ENCODE measurements at regions not wholly inside any gene's neighbourhood (a gene's known extent, or its start where the extent isn't known, plus 50 kb on each side); places are given as distances from the start of the nearest gene placed in this dataset.

DNA sequence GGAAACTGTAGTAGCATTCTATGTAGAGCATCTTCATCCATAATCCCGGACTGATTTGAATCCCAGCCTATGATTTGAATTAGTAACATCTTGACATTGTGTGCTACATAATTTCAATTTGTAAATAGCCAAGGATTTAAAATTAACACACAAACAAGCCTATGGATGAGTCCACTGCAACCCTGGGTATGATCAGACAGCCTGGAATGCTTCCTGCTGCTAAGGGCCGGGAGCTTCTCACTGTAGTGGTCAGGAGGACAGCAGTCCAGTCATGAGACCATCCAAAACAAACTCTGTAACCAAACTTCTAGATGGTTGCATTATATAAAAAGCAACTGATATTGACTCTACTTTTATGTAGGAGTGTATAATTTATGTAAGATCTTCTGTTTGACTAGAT lies 539.3 kb downstream of the MTRR start:
- DNase-seq (ENCODE audit: low spot score in 2 of 2) (no peak), ATAC-seq (replicated peaks; ENCODE audit: extremely low read depth, poor library complexity, severe bottlenecking) (no peak)
- Mint-ChIP-seq H3K27me3 (no peaks in the 10 kb centered on the region), H3K4me3 (no peak overlapping the region), H3K4me1 (no peaks in the 10 kb centered on the region), H3K9me3 (peaks cover 4% of the 10 kb centered on the region), H3K27ac (ENCODE audit: low read depth) (no peak overlapping the region), H3K36me3 (ENCODE audit: insufficient read depth) (no peaks in the 10 kb centered on the region)

DNA sequence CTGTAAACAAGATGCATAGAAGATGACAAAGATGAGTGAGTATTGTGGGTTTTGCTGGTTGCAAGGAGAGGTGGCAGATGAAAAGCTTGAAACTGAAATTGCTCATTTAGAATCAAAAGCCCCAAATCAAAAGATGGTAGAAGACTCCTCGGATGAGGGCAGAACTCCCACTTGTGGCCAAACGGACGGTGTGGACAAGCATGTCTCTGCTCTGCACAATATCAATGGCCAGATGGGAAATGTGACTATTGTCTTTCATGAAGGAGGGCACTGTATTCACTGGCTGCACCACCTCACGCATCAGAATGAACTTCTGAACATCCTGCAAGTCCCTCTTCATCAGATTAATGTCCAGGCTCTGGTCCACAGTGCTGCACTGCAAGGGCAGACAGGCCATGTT lies 541.7 kb downstream of the MTRR start:
- Mint-ChIP-seq H3K27me3 (no peaks in the 10 kb centered on the region), H3K9me3 (peaks cover 18% of the 10 kb centered on the region), H3K4me3 (no peak overlapping the region), H3K27ac (ENCODE audit: low read depth) (no peak overlapping the region), H3K36me3 (ENCODE audit: insufficient read depth) (no peaks in the 10 kb centered on the region), H3K4me1 (no peaks in the 10 kb centered on the region)
- no peak for ATAC-seq (replicated peaks; ENCODE audit: extremely low read depth, poor library complexity, severe bottlenecking)
- DNase-seq (ENCODE audit: low spot score in 2 of 2), result no peak

DNA sequence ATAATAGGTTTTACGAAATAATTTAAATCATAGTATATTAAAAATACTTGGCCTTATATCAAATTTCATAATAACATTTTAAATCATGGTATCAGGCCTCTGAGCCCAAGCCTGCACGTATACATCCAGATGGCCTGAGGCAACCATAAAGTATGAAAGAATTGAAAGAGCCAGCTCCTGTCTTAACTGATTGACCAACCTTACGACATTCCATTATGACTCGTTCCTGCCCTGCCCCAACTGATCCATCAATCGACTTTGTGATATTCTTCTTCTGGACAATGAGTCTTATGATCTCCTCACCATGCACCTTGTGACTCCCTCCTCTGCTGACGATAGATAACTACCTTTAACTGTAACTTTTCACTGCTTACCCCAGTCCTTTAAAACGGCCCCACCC lies 545.0 kb downstream of the MTRR start:
- H3K9me3 Mint-ChIP-seq, result peaks cover 25% of the 10 kb centered on the region
- H3K4me3 Mint-ChIP-seq, result no peak overlapping the region
- no peaks in the 10 kb centered on the region for H3K36me3 Mint-ChIP-seq (ENCODE audit: insufficient read depth)
- H3K4me1 Mint-ChIP-seq, result no peaks in the 10 kb centered on the region
- ATAC-seq (replicated peaks; ENCODE audit: extremely low read depth, poor library complexity, severe bottlenecking) (no peak), DNase-seq (ENCODE audit: low spot score in 2 of 2) (no peak)
- H3K27me3 Mint-ChIP-seq, result no peaks in the 10 kb centered on the region
- no peak overlapping the region for H3K27ac Mint-ChIP-seq (ENCODE audit: low read depth)

DNA sequence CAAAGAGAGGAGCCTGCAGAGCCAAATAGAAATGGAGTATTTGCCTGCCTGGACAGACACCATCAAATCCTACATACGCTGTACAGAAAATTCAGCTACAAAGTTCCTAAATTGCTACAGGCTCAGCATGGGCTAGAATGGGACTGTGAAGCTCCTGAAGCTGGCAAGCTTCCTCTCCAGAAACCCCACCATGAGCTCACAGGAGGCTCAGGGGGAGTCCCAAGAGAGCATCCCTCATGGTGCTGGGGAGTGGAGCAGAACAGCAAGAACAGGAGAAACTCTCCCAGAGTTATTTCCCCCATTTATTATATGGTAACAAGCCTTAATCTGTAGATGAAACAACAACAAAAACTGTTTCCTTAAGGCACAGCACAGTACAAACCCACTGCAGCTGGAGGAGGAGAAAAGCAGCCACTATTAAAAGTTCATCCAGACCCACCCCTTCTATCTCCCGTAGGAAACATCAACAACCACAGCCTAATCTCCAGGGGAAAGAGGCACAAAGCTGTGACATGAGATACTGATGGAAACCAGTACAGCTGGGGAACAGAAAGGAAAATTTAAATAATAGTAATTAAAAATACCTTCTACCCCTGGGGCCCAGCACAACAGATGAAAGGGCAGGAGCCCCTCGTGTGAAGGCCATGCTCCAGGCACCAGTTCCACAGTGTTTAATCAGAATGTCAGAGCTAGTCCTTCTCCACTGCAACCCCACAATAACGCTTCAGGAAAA lies 548.5 kb downstream of the MTRR start:
- H3K27ac Mint-ChIP-seq (ENCODE audit: low read depth), result no peak overlapping the region
- H3K9me3 Mint-ChIP-seq, result peaks cover 28% of the 10 kb centered on the region
- H3K36me3 Mint-ChIP-seq (ENCODE audit: insufficient read depth), result no peaks in the 10 kb centered on the region
- H3K4me1 Mint-ChIP-seq, result no peaks in the 10 kb centered on the region
- no peaks in the 10 kb centered on the region for H3K27me3 Mint-ChIP-seq
- ATAC-seq (replicated peaks; ENCODE audit: extremely low read depth, poor library complexity, severe bottlenecking) (no peak), DNase-seq (ENCODE audit: low spot score in 2 of 2) (no peak)
- no peak overlapping the region for H3K4me3 Mint-ChIP-seq

DNA sequence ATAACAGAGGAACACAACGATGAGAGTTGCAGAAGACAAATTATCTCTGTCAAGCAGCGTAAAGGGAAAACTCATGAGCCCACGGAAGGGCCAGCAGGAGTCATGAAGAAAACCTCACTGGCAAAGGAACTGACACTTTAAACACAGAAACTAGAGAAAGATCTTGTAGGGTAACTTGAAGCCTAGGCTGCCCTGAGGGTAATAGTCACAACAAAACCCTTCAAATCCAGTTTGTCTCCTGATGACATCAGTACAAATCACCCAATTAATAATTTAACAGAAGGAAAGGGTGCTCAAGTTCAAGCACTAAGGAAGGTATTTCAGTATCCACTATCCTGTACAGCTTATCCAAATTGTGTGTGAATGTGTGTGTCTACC lies 549.1 kb downstream of the MTRR start:
- H3K9me3 Mint-ChIP-seq, result peaks cover 30% of the 10 kb centered on the region
- ATAC-seq (replicated peaks; ENCODE audit: extremely low read depth, poor library complexity, severe bottlenecking) (no peak), DNase-seq (ENCODE audit: low spot score in 2 of 2) (no peak)
- no peaks in the 10 kb centered on the region for H3K36me3 Mint-ChIP-seq (ENCODE audit: insufficient read depth)
- no peak overlapping the region for H3K27ac Mint-ChIP-seq (ENCODE audit: low read depth)
- H3K4me3 Mint-ChIP-seq, result no peak overlapping the region
- H3K27me3 Mint-ChIP-seq, result no peaks in the 10 kb centered on the region
- H3K4me1 Mint-ChIP-seq, result no peaks in the 10 kb centered on the region

DNA sequence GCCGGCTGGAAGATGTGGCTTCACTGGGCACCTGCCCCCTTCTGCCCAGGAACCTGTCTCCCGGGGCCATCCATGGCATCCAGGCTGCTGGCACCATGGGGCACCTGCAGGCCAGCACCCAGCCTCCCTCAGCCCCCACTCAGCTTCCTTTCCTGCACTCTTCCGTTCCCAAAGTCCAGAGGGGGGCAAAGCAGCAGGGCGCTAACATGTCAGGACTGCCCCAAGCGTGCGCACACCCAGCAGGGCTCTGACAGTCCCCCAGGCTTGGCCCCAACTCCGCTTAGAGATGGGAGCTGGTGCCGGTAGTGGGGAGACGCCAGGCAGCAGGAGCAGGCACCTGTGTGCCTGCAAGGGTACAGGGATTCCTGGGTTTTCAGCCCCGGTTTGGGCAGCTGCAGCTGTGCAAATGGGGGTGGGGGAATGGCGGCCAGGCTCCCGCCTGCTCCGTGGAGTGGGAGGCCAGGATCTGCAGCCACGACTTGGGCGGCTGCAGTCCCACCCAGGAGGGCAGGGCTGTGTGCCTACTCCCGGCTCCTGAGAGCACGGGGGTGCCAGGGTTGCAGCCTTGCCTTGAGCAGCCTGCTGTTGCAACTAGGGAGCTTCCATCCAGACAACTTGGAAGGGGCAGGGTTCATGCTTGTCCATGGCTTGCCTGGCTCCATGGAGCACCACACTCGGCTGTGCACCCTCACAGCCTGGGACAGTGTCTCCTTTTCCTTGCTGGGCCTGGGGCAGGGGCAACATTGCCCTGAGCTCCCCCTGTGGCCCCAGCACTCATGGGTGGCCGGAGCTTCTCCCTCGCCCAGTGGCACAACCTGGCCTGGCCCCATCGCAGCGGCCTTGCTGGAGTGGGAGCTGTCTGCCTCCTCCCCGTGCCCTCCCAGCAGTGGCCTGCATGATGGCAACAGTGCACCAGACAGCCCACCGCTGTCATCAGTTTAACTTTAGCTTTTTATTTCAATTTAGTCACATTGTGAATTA lies 561.1 kb downstream of the MTRR start:
- Mint-ChIP-seq H3K9me3 (no peaks in the 10 kb centered on the region), H3K27ac (ENCODE audit: low read depth) (no peak overlapping the region), H3K4me3 (no peak overlapping the region), H3K36me3 (ENCODE audit: insufficient read depth) (no peaks in the 10 kb centered on the region), H3K27me3 (no peaks in the 10 kb centered on the region), H3K4me1 (no peaks in the 10 kb centered on the region)
- DNase-seq (ENCODE audit: low spot score in 2 of 2), result no peak
- ATAC-seq (replicated peaks; ENCODE audit: extremely low read depth, poor library complexity, severe bottlenecking), result no peak

DNA sequence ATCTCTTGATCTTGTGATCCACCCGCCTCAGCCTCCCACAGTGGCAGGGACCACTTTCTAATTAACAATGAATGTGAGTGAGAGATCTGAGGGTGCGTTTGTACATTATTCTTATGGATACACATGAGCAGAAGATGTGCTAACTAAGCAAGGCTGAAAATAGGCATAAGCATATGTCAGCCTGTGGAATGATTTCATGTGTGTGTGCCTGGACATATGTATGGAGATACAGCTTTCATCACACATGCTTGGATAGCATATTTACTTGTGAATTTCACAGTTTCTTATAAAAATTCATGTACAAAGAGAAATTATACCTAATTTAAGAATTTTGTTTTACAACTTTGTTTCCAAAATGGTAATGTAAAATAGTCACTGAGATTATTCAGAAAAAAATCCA lies 565.6 kb downstream of the MTRR start:
- H3K9me3 Mint-ChIP-seq, result peaks cover 5% of the 10 kb centered on the region
- ATAC-seq (replicated peaks; ENCODE audit: extremely low read depth, poor library complexity, severe bottlenecking) (no peak), DNase-seq (ENCODE audit: low spot score in 2 of 2) (no peak)
- H3K4me1 Mint-ChIP-seq, result no peaks in the 10 kb centered on the region
- H3K36me3 Mint-ChIP-seq (ENCODE audit: insufficient read depth), result no peaks in the 10 kb centered on the region
- H3K4me3 Mint-ChIP-seq, result no peak overlapping the region
- no peak overlapping the region for H3K27ac Mint-ChIP-seq (ENCODE audit: low read depth)
- H3K27me3 Mint-ChIP-seq, result no peaks in the 10 kb centered on the region

DNA sequence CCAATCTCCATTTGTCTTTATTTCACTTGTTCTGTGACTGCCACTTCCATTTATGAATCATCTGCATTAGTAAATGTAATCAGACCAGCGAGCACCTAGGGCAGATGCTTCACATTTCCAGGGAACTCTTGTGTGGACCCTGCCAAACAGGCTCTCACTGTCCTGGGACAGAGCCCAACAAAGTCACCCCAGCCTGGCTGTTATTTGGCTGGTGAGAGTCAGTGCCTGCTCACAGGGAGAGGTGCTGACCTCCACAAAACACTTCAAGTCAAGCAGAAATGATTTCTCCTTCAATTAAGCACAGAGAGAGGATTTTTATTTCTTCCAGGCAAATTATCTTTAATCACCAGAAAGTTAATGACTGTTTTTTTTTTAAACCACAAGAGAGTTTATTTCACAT lies 568.0 kb downstream of the MTRR start:
- Mint-ChIP-seq H3K27ac (ENCODE audit: low read depth) (no peak overlapping the region), H3K27me3 (no peaks in the 10 kb centered on the region), H3K4me3 (no peak overlapping the region), H3K36me3 (ENCODE audit: insufficient read depth) (no peaks in the 10 kb centered on the region), H3K9me3 (peaks cover 12% of the 10 kb centered on the region), H3K4me1 (no peaks in the 10 kb centered on the region)
- DNase-seq (ENCODE audit: low spot score in 2 of 2) (no peak), ATAC-seq (replicated peaks; ENCODE audit: extremely low read depth, poor library complexity, severe bottlenecking) (no peak)

DNA sequence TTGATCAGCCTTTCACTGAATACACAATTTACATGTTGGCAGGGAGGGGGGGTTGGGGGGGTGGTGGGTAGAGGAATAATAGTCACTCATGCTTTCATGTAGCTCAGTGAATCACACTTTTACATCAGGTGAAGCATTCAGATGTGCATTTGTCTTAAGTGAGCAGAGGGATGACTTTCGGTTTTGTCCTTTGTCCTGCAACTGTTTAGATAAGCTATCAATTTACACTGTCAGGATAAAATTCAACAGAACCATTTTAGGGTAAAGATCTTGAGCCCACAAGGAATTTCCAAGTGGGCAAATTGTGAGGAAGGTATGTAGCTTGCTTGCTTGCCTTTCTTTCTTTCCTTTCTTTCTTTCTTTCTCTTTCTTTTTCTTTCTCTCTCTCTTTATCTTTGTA lies 576.2 kb downstream of the MTRR start:
- H3K36me3 Mint-ChIP-seq (ENCODE audit: insufficient read depth), result no peaks in the 10 kb centered on the region
- ATAC-seq (replicated peaks; ENCODE audit: extremely low read depth, poor library complexity, severe bottlenecking), result no peak
- no peak overlapping the region for H3K27ac Mint-ChIP-seq (ENCODE audit: low read depth)
- no peaks in the 10 kb centered on the region for H3K4me1 Mint-ChIP-seq
- no peaks in the 10 kb centered on the region for H3K27me3 Mint-ChIP-seq
- no peak overlapping the region for H3K4me3 Mint-ChIP-seq
- peaks cover 6% of the 10 kb centered on the region for H3K9me3 Mint-ChIP-seq
- DNase-seq (ENCODE audit: low spot score in 2 of 2), result no peak

DNA sequence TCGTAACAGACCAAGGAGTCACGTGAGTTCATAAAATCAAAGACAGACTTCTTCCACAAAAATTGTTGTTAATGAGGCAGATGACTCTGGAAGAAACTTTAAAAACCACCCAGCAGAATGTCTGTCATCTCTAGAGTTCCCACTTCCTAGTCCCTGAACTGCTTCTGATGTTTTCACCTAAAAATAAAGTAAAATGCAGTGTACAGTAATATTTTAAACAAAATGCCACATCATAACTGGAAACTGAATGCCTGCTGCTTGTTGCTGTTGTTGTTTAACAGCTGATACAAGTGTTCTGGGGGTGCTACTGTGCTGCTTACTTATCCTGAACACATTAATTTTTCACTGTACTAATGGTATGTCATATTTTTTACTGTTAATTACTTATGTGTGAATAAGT lies 577.2 kb downstream of the MTRR start:
- no peak for ATAC-seq (replicated peaks; ENCODE audit: extremely low read depth, poor library complexity, severe bottlenecking)
- Mint-ChIP-seq H3K36me3 (ENCODE audit: insufficient read depth) (no peaks in the 10 kb centered on the region), H3K4me1 (no peaks in the 10 kb centered on the region), H3K27me3 (no peaks in the 10 kb centered on the region), H3K27ac (ENCODE audit: low read depth) (no peak overlapping the region), H3K9me3 (peaks cover 5% of the 10 kb centered on the region), H3K4me3 (no peak overlapping the region)
- DNase-seq (ENCODE audit: low spot score in 2 of 2), result no peak

DNA sequence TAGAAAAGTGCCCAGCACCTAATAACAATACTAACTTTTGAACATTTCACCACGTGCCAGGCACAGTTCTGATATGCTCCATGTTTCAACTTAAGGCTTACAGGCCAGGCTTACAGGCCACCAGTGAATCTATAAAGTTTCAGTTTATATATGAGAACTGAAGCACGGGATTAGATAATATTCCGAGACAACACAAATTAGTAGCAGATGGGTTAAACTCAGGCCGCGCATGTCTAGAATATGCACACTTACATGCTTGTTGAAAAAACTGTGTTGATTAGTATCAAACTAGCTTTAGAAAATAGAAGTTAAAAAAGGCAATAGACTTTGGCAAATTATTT lies 587.9 kb downstream of the MTRR start:
- H3K27me3 Mint-ChIP-seq, result no peaks in the 10 kb centered on the region
- no peak for DNase-seq (ENCODE audit: low spot score in 2 of 2)
- H3K9me3 Mint-ChIP-seq, result peaks cover 5% of the 10 kb centered on the region
- H3K4me1 Mint-ChIP-seq, result peaks cover 6% of the 10 kb centered on the region
- peak overlapping the region; percentile 69 for H3K27ac Mint-ChIP-seq (ENCODE audit: low read depth)
- H3K4me3 Mint-ChIP-seq, result peak overlapping the region; percentile 80
- ATAC-seq (replicated peaks; ENCODE audit: extremely low read depth, poor library complexity, severe bottlenecking), result no peak
- peaks cover 6% of the 10 kb centered on the region for H3K36me3 Mint-ChIP-seq (ENCODE audit: insufficient read depth)

DNA sequence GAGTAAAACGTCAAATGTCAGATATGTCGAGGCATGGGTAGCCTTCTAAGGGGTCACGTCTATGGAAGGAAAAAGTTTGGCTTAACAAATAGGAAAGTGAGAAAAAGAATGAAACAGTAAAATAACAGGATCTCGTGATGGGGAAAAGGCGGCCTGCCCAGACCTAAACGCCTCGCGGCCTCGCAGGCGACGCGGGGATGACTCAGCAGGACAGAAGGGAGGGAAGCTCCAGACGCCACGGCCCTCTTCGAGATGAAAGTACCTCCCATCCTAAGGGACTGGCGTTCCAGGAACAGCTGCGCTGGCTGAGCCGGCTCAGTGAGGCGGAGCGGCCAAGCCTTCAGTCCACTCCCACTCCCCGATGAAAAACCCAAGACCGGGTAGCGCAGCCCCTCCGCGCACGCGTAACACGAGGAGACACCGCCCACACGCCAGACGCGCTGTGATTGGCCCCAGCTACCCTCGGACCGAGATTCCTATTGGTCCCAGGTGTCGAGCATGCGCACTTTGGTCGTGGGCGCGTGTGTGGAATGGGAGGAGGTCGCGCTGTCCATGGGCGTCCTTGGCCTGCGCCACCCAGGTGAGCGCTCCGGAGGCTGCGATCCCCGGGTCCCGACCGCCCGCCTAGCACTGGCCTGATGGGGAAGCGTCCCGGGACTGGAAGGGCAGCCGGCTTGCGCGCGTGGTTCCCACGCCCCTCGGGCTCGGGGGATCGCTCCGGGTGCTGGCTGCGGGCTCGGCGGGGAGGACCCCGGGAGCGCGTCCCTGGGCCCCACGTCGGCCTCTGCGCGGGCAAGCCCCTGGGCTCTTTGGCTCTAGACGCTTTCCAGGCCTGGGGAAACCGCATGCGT lies 588.5 kb downstream of the MTRR start:
- H3K36me3 Mint-ChIP-seq (ENCODE audit: insufficient read depth), result peaks cover 6% of the 10 kb centered on the region
- peak overlapping the region; percentile 69 for H3K27ac Mint-ChIP-seq (ENCODE audit: low read depth)
- no peaks in the 10 kb centered on the region for H3K27me3 Mint-ChIP-seq
- peaks cover 5% of the 10 kb centered on the region for H3K9me3 Mint-ChIP-seq
- H3K4me1 Mint-ChIP-seq, result peaks cover 6% of the 10 kb centered on the region
- peak overlapping the region; percentile 80 for H3K4me3 Mint-ChIP-seq
- DNase-seq (ENCODE audit: low spot score in 2 of 2) (peak; percentile 40 to 62), ATAC-seq (replicated peaks; ENCODE audit: extremely low read depth, poor library complexity, severe bottlenecking) (peak; percentile 85)
